OCI-LY7 (cell line): ENCODE measurements at regions not wholly inside any gene's neighbourhood (a gene's known extent, or its start where the extent isn't known, plus 50 kb on each side); places are given as distances from the start of the nearest gene placed in this dataset.

Experiments
- BruUV-seq: library from RNA; stranded (reverse); fragments of 400-500 nt; replicated peaks from 2 replicates; lab custom pipeline; 2021; lab: Mats Ljungman, UMichigan
- CTCF ChIA-PET: fragments of 300-600 bp; sonication (Branson Sonifier 250); formaldehyde crosslinking; loops from one replicate; lab custom pipeline; 2022; ENCODE audit warnings: antibody characterized with exemption; ENCODE audit not compliant: unreplicated experiment; lab: Charles Lee
- POLR2A ChIA-PET: fragments of 300-600 bp; sonication (Branson Sonifier 250); formaldehyde crosslinking; loops from one replicate; lab custom pipeline; 2022; ENCODE audit warnings: antibody characterized with exemption; lab: Charles Lee
- DNase-seq: peaks from one replicate; pipeline ENCODE4 v3.0.0-alpha.2; 2015; ENCODE audit warnings: low spot score
- H2AFZ ChIP-seq: fragments of 200-600 bp; sonication (generic), shearing (Covaris generic); 2 replicates; pipeline ENCODE4 v1.6.1; 2014; ENCODE audit warnings: mild to moderate bottlenecking, antibody characterized with exemption, low read length, moderate library complexity
- H3K27ac ChIP-seq: fragments of 200-600 bp; sonication (generic); 2 replicates; pipeline ENCODE4 v1.5.1; 2014; ENCODE audit warnings: mixed run types, low read depth, mild to moderate bottlenecking, moderate library complexity, low read length, inconsistent platforms; ENCODE audit not compliant: poor library complexity, severe bottlenecking
- H3K36me3 ChIP-seq: fragments of 200-600 bp; sonication (generic); 2 replicates; pipeline ENCODE4 v1.6.1; 2014; ENCODE audit warnings: mild to moderate bottlenecking, antibody characterized with exemption, low read length, moderate library complexity, mixed read lengths; ENCODE audit not compliant: insufficient read depth
- H3K4me1 ChIP-seq: fragments of 200-600 bp; sonication (generic); 2 replicates; pipeline ENCODE4 v1.5.1; 2014; ENCODE audit warnings: mild to moderate bottlenecking, low read length; ENCODE audit not compliant: insufficient read depth, poor library complexity, severe bottlenecking
- H3K4me2 ChIP-seq: fragments of 200-600 bp; sonication (generic); 2 replicates; pipeline ENCODE4 v1.6.1; 2014; ENCODE audit warnings: mild to moderate bottlenecking, low read length
- H3K4me3 ChIP-seq: fragments of 200-600 bp; sonication (generic); 2 replicates; pipeline ENCODE4 v1.5.1; 2014; ENCODE audit warnings: mild to moderate bottlenecking, low read depth, low read length; ENCODE audit not compliant: poor library complexity, severe bottlenecking
- H3K79me2 ChIP-seq: fragments of 200-600 bp; sonication (generic); 2 replicates; pipeline ENCODE4 v1.6.1; 2016; ENCODE audit warnings: low read depth, mild to moderate bottlenecking, low read length, moderate library complexity, mixed read lengths; ENCODE audit not compliant: insufficient read depth
- H3K9me2 ChIP-seq: fragments of 200-600 bp; sonication (generic); 2 replicates; pipeline ENCODE4 v1.6.1; 2016; ENCODE audit warnings: mild to moderate bottlenecking, low read length, mixed read lengths; ENCODE audit not compliant: insufficient read depth
- H3K9me3 ChIP-seq: fragments of 200-600 bp; sonication (generic); 2 replicates; pipeline ENCODE4 v1.6.1; 2014; ENCODE audit warnings: mild to moderate bottlenecking, mixed run types, low read length, mixed read lengths
- H4K20me1 ChIP-seq: fragments of 200-600 bp; sonication (generic); 2 replicates; pipeline ENCODE4 v1.6.1; 2014; ENCODE audit warnings: mild to moderate bottlenecking, antibody characterized with exemption, low read length, moderate library complexity, mixed read lengths; ENCODE audit not compliant: insufficient read depth
- CTCF ChIP-seq: fragments of 200-600 bp; sonication (generic); conservative IDR thresholded peaks from 2 replicates; pipeline ENCODE4 v1.5.1; 2014; ENCODE audit warnings: mild to moderate bottlenecking, antibody characterized with exemption, low read length, moderate library complexity, mixed read lengths
- EZH2phosphoT487 ChIP-seq: fragments of 200-600 bp; sonication (generic); IDR thresholded peaks from 2 replicates; pipeline ENCODE4 v1.6.1; 2018; ENCODE audit warnings: low read depth, borderline replicate concordance, mild to moderate bottlenecking, mixed run types, antibody characterized with exemption, low read length, moderate library complexity, mixed read lengths
- intact Hi-C: fragments of 100-400 bp; cut with micrococcal nuclease; formaldehyde crosslinking; loops from one replicate; pipeline ENCODE4 v1.10.0; 2022; ENCODE audit not compliant: unreplicated experiment

- TF ChIP-seq EZH2phosphoT487 (no peak), CTCF (no peak)
- no peak overlapping the region for H3K4me3 ChIP-seq
- POLR2A ChIA-PET, result no interaction called here
- CTCF ChIA-PET, result no interaction called here
- DNase-seq, result no peak
- H3K4me1 ChIP-seq, result no peaks in the 10 kb centered on the region
- H3K36me3 ChIP-seq, result no peaks in the 10 kb centered on the region
- no peak overlapping the region for H2AFZ ChIP-seq
- H3K9me3 ChIP-seq, result no peaks in the 10 kb centered on the region
- no peak overlapping the region for H3K4me2 ChIP-seq
- H3K79me2 ChIP-seq, result no peaks in the 10 kb centered on the region
- intact Hi-C loops, result no loop called here
- no peaks in the 10 kb centered on the region for H4K20me1 ChIP-seq
- BruUV-seq, result no TSS peak
- no peak overlapping the region for H3K27ac ChIP-seq
- no peaks in the 10 kb centered on the region for H3K9me2 ChIP-seq
Observed at GRCh38 chr18:43193336-43193735, 77.9 kb upstream of the RIT2 start.

- no peaks in the 10 kb centered on the region for H3K36me3 ChIP-seq
- BruUV-seq, result no TSS peak
- no peaks in the 10 kb centered on the region for H3K9me2 ChIP-seq
- no peak for DNase-seq
- H3K4me1 ChIP-seq, result no peaks in the 10 kb centered on the region
- H3K27ac ChIP-seq, result no peak overlapping the region
- H3K79me2 ChIP-seq, result no peaks in the 10 kb centered on the region
- intact Hi-C loops, result no loop called here
- H2AFZ ChIP-seq, result no peak overlapping the region
- no peak overlapping the region for H3K4me3 ChIP-seq
- H3K4me2 ChIP-seq, result no peak overlapping the region
- TF ChIP-seq CTCF, result no peak
- TF ChIP-seq EZH2phosphoT487, result no peak
- no peaks in the 10 kb centered on the region for H4K20me1 ChIP-seq
- ChIA-PET POLR2A (no interaction called here), CTCF (no interaction called here)
- H3K9me3 ChIP-seq, result no peaks in the 10 kb centered on the region
Observed at GRCh38 chr18:43192408-43192807, 76.9 kb upstream of the RIT2 start.

GRCh38 chr18:43181711-43182110 lies 66.2 kb upstream of the RIT2 start:
- DNase-seq, result no peak
- intact Hi-C loops, result no loop called here

More at GRCh38 chr18:43181711-43182110, 66.2 kb upstream of the RIT2 start:
- H3K4me2 ChIP-seq, result no peak overlapping the region
- no peaks in the 10 kb centered on the region for H3K4me1 ChIP-seq
- H3K9me3 ChIP-seq, result no peaks in the 10 kb centered on the region
- no peak overlapping the region for H3K4me3 ChIP-seq
- ChIA-PET CTCF (no interaction called here), POLR2A (no interaction called here)
- no peak for TF ChIP-seq CTCF
- no peak for TF ChIP-seq EZH2phosphoT487
- H2AFZ ChIP-seq, result no peak overlapping the region
- no peaks in the 10 kb centered on the region for H3K36me3 ChIP-seq
- H3K9me2 ChIP-seq, result no peaks in the 10 kb centered on the region
- no peak overlapping the region for H3K27ac ChIP-seq
- no TSS peak for BruUV-seq
- H3K79me2 ChIP-seq, result no peaks in the 10 kb centered on the region
- H4K20me1 ChIP-seq, result no peaks in the 10 kb centered on the region
